Large intestine (tissue), 3 donors: ENCODE measurements at regions not wholly inside any gene's neighbourhood (a gene's known extent, or its start where the extent isn't known, plus 50 kb on each side); places are given as distances from the start of the nearest gene placed in this dataset.

Source experiments
- DNase-seq, 2 donors: peaks; one replicate each; pipeline versions ENCODE4 v3.0.0 to v3.0.0-alpha.2; 2013
- H3K27ac ChIP-seq: one replicate; pipeline ENCODE4 v1.5.1; 2013; ENCODE audit warnings: low read length
- H3K27me3 ChIP-seq: 2 replicates; pipeline ENCODE4 v1.6.1; 2013; ENCODE audit warnings: low read length; ENCODE audit not compliant: control insufficient read depth, insufficient read depth
- H3K36me3 ChIP-seq: 2 replicates; pipeline ENCODE4 v1.6.1; 2013; ENCODE audit warnings: low read length; ENCODE audit not compliant: control insufficient read depth, insufficient read depth
- H3K4me1 ChIP-seq: one replicate; pipeline ENCODE4 v1.6.1; 2013; ENCODE audit warnings: low read length; ENCODE audit not compliant: control insufficient read depth, insufficient read depth
- H3K4me3 ChIP-seq: one replicate; pipeline ENCODE4 v1.5.1; 2013; ENCODE audit warnings: low read length
- H3K9me3 ChIP-seq: one replicate; pipeline ENCODE4 v1.6.1; 2013; ENCODE audit warnings: mild to moderate bottlenecking, low read depth, low read length, moderate library complexity; ENCODE audit not compliant: control insufficient read depth
- WGBS: methylation state at CpG from one replicate; pipeline ENCODE4 v1.1.5; 2013; ENCODE audit warnings: low lambda C conversion rate; ENCODE audit not compliant: insufficient coverage; 5-methylcytosine and 5-hydroxymethylcytosine counted together

DNA sequence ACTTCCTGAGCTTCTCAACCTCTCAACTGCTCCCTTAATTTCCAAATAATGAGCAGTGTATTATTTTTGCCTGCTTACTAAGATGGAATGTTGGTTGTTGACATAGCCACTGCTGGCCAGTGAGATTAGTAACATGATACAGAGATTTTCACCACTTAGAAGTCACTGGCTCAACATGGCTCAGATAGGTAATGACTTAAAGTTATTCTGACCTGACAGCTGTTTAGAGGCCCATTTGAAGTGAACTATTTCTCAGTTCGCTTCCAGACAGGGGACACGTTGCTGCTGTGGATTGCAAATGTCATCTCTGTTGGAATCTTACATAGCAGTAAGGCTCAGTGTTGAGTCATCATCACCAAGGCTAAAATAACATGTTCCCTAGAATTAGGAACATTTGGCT is 490.2 kb downstream of the TLE4 start:
- Histone ChIP-seq H3K4me1 (no peaks in the 10 kb centered on the region), H3K4me3 (no peak overlapping the region), H3K36me3 (no peaks in the 10 kb centered on the region), H3K27ac (no peak overlapping the region), H3K9me3 (no peaks in the 10 kb centered on the region), H3K27me3 (no peaks in the 10 kb centered on the region)
- DNase-seq, result no peak
- WGBS, result no CpG with 5 or more reads among the region's 2 CpGs

DNA sequence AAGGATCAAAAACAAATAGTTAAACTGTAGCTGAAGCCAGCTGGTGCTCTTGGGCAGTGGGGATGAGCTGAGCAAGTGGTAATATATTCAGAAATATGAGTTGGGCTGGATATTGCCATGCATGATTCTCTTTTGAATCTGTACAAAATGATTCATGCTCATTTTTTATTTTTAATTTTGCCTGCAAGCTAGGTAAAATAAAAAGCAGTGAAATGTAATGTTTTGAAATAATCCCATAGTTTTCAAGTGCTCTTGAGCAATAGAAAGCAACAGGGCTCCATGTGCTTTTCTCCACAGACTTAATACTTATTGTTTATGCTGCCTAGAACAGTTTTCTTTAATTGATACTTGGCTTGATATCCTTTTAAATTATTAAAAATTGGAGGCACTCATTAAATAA is 489.3 kb downstream of the TLE4 start:
- no peaks in the 10 kb centered on the region for H3K9me3 ChIP-seq
- no peaks in the 10 kb centered on the region for H3K4me1 ChIP-seq
- H3K27me3 ChIP-seq, result no peaks in the 10 kb centered on the region
- no peaks in the 10 kb centered on the region for H3K36me3 ChIP-seq
- H3K4me3 ChIP-seq, result no peak overlapping the region
- no peak overlapping the region for H3K27ac ChIP-seq
- DNase-seq, result no peak

GRCh38 chr9:80059979-80060378 is 488.2 kb downstream of the TLE4 start:
- Histone ChIP-seq H3K4me1 (no peaks in the 10 kb centered on the region), H3K9me3 (no peaks in the 10 kb centered on the region), H3K27me3 (no peaks in the 10 kb centered on the region), H3K36me3 (no peaks in the 10 kb centered on the region), H3K4me3 (no peak overlapping the region), H3K27ac (no peak overlapping the region)
- WGBS, result no CpG with 5 or more reads among the region's 5 CpGs
- no peak for DNase-seq

GRCh38 chr9:80059191-80059590 is 487.4 kb downstream of the TLE4 start:
- H3K4me3 ChIP-seq, result no peak overlapping the region
- H3K27me3 ChIP-seq, result no peaks in the 10 kb centered on the region
- no peaks in the 10 kb centered on the region for H3K36me3 ChIP-seq
- DNase-seq, result no peak
- no peaks in the 10 kb centered on the region for H3K4me1 ChIP-seq
- no peak overlapping the region for H3K27ac ChIP-seq
- no peaks in the 10 kb centered on the region for H3K9me3 ChIP-seq
- WGBS, result no CpG with 5 or more reads among the region's 6 CpGs

DNA sequence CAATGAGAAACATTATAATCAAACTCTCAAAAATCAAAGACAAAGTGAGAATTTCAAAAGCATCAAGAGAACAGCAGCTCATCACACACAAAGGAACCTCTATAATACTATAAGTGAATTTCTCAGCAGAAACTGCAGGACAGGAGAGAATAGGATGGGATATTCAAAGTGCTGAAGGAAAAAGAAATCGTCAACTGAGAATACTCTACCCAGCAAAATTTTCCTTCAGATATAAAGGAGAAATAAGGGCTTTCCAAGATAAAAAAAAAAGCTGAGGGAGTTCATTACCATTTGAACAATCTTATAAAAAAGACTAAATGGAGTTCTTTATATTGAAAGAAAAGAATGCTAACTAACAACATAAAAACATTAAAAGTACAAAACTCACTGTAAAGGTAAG is 481.1 kb downstream of the TLE4 start:
- Histone ChIP-seq H3K9me3 (no peaks in the 10 kb centered on the region), H3K27me3 (no peaks in the 10 kb centered on the region), H3K27ac (no peak overlapping the region), H3K4me1 (no peaks in the 10 kb centered on the region), H3K4me3 (no peak overlapping the region), H3K36me3 (no peaks in the 10 kb centered on the region)
- no peak for DNase-seq
- no CpG with 5 or more reads among the region's 1 CpG for WGBS

GRCh38 chr9:80049096-80049782 is 477.5 kb downstream of the TLE4 start:
- WGBS, result 100% methylated on average over 1 of the region's 2 CpGs
- Histone ChIP-seq H3K4me3 (no peak overlapping the region), H3K27ac (no peak overlapping the region), H3K9me3 (no peaks in the 10 kb centered on the region), H3K36me3 (no peaks in the 10 kb centered on the region), H3K4me1 (no peaks in the 10 kb centered on the region), H3K27me3 (no peaks in the 10 kb centered on the region)
- DNase-seq, result peak in 1 of 2 donors; percentile 1

GRCh38 chr9:80046481-80046880 is 474.7 kb downstream of the TLE4 start:
- DNase-seq, result no peak
- Histone ChIP-seq H3K4me1 (no peaks in the 10 kb centered on the region), H3K27ac (no peak overlapping the region), H3K9me3 (no peaks in the 10 kb centered on the region), H3K4me3 (no peak overlapping the region), H3K36me3 (no peaks in the 10 kb centered on the region), H3K27me3 (no peaks in the 10 kb centered on the region)
- 88% methylated on average over 1 of the region's 2 CpGs for WGBS

DNA sequence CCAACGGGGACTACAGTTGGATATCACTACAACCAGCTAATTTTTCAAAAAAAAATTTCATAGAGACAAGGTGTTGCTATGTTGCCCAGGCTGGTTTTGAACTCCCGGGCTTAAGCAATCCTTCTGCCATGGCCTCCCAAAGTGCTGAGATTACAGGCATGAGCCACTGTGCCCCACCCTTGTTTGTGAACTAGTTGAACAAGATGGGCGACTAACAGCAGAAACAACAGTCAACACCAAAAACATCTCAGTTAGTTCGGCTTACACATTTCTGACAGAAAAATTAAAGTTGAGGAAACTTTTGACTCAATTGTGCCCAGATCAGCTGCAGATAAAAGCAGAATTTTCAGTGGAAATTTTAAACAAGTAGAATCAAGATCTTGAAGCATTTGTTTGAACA is 470.1 kb downstream of the TLE4 start:
- DNase-seq, result no peak
- WGBS, result no CpG with 5 or more reads among the region's 4 CpGs
- Histone ChIP-seq H3K36me3 (no peaks in the 10 kb centered on the region), H3K27me3 (no peaks in the 10 kb centered on the region), H3K4me3 (no peak overlapping the region), H3K9me3 (no peaks in the 10 kb centered on the region), H3K27ac (no peak overlapping the region), H3K4me1 (no peaks in the 10 kb centered on the region)

- Histone ChIP-seq H3K27me3 (no peaks in the 10 kb centered on the region), H3K9me3 (no peaks in the 10 kb centered on the region), H3K4me3 (no peak overlapping the region), H3K4me1 (no peaks in the 10 kb centered on the region), H3K27ac (no peak overlapping the region), H3K36me3 (no peaks in the 10 kb centered on the region)
- WGBS, result no CpG with 5 or more reads among the region's 4 CpGs
- DNase-seq, result no peak
Measured at GRCh38 chr9:80040457-80040856, 468.7 kb downstream of the TLE4 start.

DNA sequence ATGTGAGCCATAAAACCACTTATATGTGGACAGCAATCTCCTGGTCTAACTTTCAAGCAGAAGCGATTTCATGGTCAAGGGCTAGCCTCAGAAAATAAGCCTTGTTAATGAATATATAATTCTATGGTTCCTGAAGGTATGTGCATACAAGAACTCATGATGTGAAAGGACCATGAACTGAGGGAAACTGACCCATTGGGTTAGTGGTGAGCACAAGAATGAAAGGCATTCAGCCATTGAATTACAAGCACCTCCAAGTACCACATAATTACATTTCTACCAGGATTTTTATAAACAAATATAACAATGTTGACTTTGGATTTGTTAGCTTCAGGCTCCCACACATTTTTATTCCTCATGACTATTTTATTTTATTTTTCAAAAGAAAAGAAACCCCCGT is 459.0 kb downstream of the TLE4 start:
- Histone ChIP-seq H3K4me3 (no peak overlapping the region), H3K9me3 (no peaks in the 10 kb centered on the region), H3K36me3 (no peaks in the 10 kb centered on the region), H3K27me3 (no peaks in the 10 kb centered on the region), H3K4me1 (no peaks in the 10 kb centered on the region), H3K27ac (no peak overlapping the region)
- DNase-seq, result no peak
- WGBS, result 100% methylated on average over 1 of the region's 2 CpGs

DNA sequence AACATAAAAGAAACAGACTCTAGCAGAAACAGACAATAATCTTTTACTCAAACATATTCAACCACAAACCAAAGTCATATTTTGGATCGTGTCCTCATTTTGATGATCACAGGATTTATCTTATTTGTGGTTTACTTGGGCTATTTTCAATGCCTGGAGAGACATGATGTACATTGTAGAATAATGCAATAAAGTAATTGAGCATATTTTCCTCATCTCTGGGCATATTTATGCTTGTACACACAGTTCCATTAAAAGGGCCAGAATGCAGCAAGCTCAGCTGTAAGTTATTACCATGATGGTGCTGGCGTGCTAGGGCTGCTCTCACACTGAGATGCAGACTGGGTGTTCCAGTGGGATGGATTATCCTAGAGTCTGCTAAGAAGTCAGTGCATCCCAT is 456.7 kb downstream of the TLE4 start:
- H3K4me1 ChIP-seq, result no peaks in the 10 kb centered on the region
- H3K27ac ChIP-seq, result no peak overlapping the region
- no peaks in the 10 kb centered on the region for H3K36me3 ChIP-seq
- no peaks in the 10 kb centered on the region for H3K27me3 ChIP-seq
- WGBS, result 57% methylated on average over 1 of the region's 2 CpGs
- H3K9me3 ChIP-seq, result no peaks in the 10 kb centered on the region
- peak; percentile 14 for DNase-seq
- no peak overlapping the region for H3K4me3 ChIP-seq
